ENCODE measurements at regions not wholly inside any gene's neighbourhood (a gene's known extent, or its start where the extent isn't known, plus 50 kb on each side); places are given as distances from the start of the nearest gene placed in this dataset.

DNA sequence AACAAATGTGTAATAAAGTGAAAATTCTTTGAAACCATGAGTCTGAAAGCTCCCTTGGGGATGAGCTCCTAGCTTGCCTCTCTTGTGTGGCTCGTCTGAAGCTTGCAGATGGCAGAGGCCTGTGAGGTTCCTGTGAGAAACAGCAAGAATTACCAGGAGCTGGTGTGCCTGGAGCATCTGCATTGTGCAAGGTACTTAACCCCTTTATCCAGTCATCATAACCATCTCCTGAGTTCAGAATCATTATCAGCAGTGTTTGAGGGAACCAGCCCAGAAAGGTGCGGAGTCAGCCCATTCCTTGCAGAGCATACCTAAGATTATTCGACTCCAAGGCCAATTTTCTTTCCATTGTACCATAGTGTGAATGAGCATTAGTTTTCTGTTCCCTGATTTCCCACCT lies 51.7 kb upstream of the TRA2B start:
- TF ChIP-seq CTCF (tag by site-specific recombination; IDR thresholded peaks at IDR 0.05) (no peak), ZNF155 (tag by site-specific recombination; IDR thresholded peaks at IDR 0.05) (no peak), ZNF19 (tag by site-specific recombination; IDR thresholded peaks at IDR 0.05; ENCODE audit: low read depth) (no peak), SP2 (tag by site-specific recombination; IDR thresholded peaks at IDR 0.05) (no peak)
